Prostate gland (tissue), 2 donors: ENCODE measurements at regions not wholly inside any gene's neighbourhood (a gene's known extent, or its start where the extent isn't known, plus 50 kb on each side); places are given as distances from the start of the nearest gene placed in this dataset.

Experiments
- DNase-seq: peaks from one replicate; pipeline ENCODE4 v3.0.0-alpha.2; 2019; ENCODE audit warnings: low spot score
- H3K27ac ChIP-seq, 2 donors: fragments of 200-600 bp; sonication (generic); 2 replicates each; pipeline ENCODE4 v1.5.1; 2017 to 2019
- H3K27me3 ChIP-seq: fragments of 200-600 bp; sonication (generic); replicated peaks from 2 replicates; pipeline ENCODE4 v1.5.1; 2019; ENCODE audit not compliant: insufficient read depth
- H3K36me3 ChIP-seq, 2 donors: fragments of 200-600 bp; sonication (generic); 1 replicate in 1 of 2; 2 replicates in 1 of 2; pipeline versions ENCODE4 v1.5.1 to v1.8.1; 2017 to 2019
- H3K4me1 ChIP-seq: fragments of 200-600 bp; sonication (generic); replicated peaks from 2 replicates; pipeline ENCODE4 v1.5.1; 2019
- H3K4me3 ChIP-seq, 2 donors: fragments of 200-600 bp; sonication (generic); 2 replicates each; pipeline ENCODE4 v1.5.1; 2017 to 2019
- H3K9me3 ChIP-seq: fragments of 200-600 bp; sonication (generic); 2 replicates; pipeline ENCODE4 v1.5.1; 2017
- POLR2A ChIP-seq: fragments of 450-650 bp; IDR thresholded peaks from one replicate; pipeline ENCODE4 v1.6.1; 2016; ENCODE audit warnings: antibody characterized with exemption, mild to moderate bottlenecking
- POLR2AphosphoS5 ChIP-seq: sonication (generic); formaldehyde crosslinking; IDR thresholded peaks from one replicate; pipeline ENCODE4 v1.6.1; 2017; ENCODE audit warnings: antibody characterized with exemption
- WGBS: methylation state at CpG from one replicate; pipeline ENCODE4 v1.1.5; 2018; 5-methylcytosine and 5-hydroxymethylcytosine counted together
- intact Hi-C: fragments of 100-400 bp; cut with DNase I; formaldehyde crosslinking; loops from one replicate; pipeline ENCODE4 v1.14.2; 2022
- TF ChIP-seq, protein P1 (sequence below), 4 experiments: fragments of 200-600 bp in 2 of 4; fragments of 450-650 bp in 2 of 4; sonication (generic) in 2 of 4; IDR thresholded peaks; 1 replicate in 3 of 4; 2 replicates in 1 of 4; pipeline ENCODE4 v1.5.1; 2016 to 2019; ENCODE audit warnings: antibody characterized with exemption in 4 of 4, mild to moderate bottlenecking in 2 of 4, moderate library complexity in 2 of 4

DNA sequence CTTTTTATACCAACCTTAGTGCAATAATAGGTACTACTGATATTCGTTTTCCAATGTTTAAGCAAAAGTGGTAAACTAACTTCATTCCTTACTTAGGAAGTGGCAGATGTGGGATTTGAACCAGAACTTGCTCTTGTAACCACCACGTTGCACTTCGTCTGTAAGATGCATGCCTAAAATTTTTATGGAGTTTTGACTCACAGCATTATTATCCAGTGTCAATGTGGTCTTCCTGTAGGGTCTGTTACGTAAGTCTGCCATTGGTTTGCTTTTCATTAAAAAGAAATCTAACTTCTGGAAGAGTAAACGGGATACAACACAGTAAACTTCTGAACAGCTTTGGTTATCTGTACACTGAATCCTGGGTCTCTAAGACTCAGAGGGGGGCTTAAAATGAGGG, 521.0 kb upstream of the WWC1 start:
- 88% methylated on average over 5 of the region's 5 CpGs for WGBS
- no peak for DNase-seq
- Histone ChIP-seq H3K36me3 (no peaks in the 10 kb centered on the region), H3K4me3 (no peak overlapping the region), H3K9me3 (no peaks in the 10 kb centered on the region), H3K27me3 (no peaks in the 10 kb centered on the region), H3K27ac (no peak overlapping the region), H3K4me1 (no peaks in the 10 kb centered on the region)
- intact Hi-C loops = no loop called here
- TF ChIP-seq POLR2AphosphoS5 = no peak
- TF ChIP-seq, protein P1, sequence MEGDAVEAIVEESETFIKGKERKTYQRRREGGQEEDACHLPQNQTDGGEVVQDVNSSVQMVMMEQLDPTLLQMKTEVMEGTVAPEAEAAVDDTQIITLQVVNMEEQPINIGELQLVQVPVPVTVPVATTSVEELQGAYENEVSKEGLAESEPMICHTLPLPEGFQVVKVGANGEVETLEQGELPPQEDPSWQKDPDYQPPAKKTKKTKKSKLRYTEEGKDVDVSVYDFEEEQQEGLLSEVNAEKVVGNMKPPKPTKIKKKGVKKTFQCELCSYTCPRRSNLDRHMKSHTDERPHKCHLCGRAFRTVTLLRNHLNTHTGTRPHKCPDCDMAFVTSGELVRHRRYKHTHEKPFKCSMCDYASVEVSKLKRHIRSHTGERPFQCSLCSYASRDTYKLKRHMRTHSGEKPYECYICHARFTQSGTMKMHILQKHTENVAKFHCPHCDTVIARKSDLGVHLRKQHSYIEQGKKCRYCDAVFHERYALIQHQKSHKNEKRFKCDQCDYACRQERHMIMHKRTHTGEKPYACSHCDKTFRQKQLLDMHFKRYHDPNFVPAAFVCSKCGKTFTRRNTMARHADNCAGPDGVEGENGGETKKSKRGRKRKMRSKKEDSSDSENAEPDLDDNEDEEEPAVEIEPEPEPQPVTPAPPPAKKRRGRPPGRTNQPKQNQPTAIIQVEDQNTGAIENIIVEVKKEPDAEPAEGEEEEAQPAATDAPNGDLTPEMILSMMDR (IDR thresholded peaks at IDR 0.05) = no peak
- no peak for TF ChIP-seq POLR2A

DNA sequence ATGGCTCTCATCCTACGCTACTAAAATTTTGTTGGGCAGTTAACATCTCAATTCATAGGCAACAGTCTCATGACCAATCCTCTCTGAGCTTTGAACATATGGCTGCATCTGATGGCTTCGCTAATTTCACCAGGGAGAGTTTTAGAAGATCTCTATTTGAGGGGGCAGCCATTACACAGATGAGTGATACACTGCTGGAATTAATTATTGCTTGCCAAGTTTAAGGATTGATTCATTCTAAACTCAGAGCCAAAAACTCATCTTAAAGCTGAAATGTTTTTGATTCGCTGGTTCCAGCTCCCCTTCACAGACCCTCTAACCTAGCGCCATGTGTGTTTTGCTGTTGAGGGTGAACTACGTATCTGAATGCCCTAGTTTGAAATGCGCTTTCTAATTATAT, 519.9 kb upstream of the WWC1 start:
- Histone ChIP-seq H3K27me3 (no peaks in the 10 kb centered on the region), H3K36me3 (no peaks in the 10 kb centered on the region), H3K4me3 (no peak overlapping the region), H3K4me1 (no peaks in the 10 kb centered on the region), H3K9me3 (no peaks in the 10 kb centered on the region), H3K27ac (no peak overlapping the region)
- 94% methylated on average over 6 of the region's 6 CpGs for WGBS
- TF ChIP-seq, protein P1 (IDR thresholded peaks at IDR 0.05) = no peak
- no peak for TF ChIP-seq POLR2A
- no peak for TF ChIP-seq POLR2AphosphoS5
- intact Hi-C loops = no loop called here
- DNase-seq = no peak

DNA sequence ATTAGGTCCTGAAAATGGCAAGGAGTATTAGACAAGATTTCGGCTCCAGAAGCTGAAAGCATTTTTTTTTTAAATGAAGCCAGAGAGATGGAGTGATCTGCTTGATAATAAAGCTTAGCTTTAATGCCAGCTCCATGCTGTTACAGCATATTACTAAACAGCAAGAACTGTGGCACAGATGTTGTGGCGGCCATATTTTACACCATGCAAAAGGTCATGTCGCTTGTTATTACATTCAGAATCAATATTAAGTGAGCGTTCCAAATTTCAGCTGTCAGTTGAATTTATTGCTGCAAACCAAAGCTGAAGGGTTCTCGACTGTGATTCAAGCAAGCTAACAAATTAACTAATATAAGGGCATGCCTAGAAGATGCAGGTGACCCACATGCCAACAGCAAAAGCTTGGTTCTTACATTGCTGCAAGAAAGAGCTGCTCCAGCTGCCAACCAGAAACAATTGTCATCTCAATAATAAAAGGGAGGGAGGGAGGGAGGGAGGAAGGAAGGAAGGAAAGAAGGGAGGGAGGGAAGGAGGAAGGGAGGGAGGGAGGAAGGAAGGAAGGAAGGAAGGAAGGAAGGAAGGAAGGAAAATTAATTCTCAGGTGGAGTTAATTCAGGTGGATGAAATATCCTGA, 517.7 kb upstream of the WWC1 start:
- TF ChIP-seq POLR2AphosphoS5 = no peak
- TF ChIP-seq, protein P1 (IDR thresholded peaks at IDR 0.05) = no peak
- no peak for TF ChIP-seq POLR2A
- intact Hi-C loops = no loop called here
- Histone ChIP-seq H3K27me3 (no peaks in the 10 kb centered on the region), H3K36me3 (no peaks in the 10 kb centered on the region), H3K9me3 (no peaks in the 10 kb centered on the region), H3K4me1 (no peaks in the 10 kb centered on the region), H3K4me3 (no peak overlapping the region), H3K27ac (no peak overlapping the region)
- no peak for DNase-seq
- WGBS = 90% methylated on average over 5 of the region's 5 CpGs

DNA sequence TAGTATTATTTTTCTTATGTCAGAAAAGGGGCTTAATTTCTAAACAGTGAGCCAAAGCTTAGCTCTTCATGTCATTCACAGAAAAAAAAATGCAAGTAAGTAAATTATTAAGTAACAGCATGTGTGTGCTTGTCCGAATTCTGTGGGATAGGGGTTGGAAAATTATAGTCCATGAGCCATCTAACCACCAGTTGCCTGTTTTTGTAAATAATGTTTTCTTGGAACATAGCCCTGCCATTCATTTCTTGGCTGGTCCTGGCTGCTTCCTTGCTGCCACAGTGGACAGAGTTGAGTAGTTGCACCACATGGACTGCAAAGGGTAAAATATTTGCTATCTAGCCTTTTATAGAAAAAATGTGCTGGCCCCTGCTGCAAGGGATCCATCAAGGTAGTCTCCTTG, 513.7 kb upstream of the WWC1 start:
- DNase-seq = no peak
- intact Hi-C loops = no loop called here
- no peak overlapping the region for H3K27ac ChIP-seq
- no peaks in the 10 kb centered on the region for H3K4me1 ChIP-seq
- TF ChIP-seq POLR2AphosphoS5 (no peak), POLR2A (no peak)
- TF ChIP-seq, protein P1 (IDR thresholded peaks at IDR 0.05) = no peak
- WGBS = 39% methylated on average over 1 of the region's 1 CpG
- no peak overlapping the region for H3K4me3 ChIP-seq
- no peaks in the 10 kb centered on the region for H3K36me3 ChIP-seq
- no peaks in the 10 kb centered on the region for H3K27me3 ChIP-seq
- H3K9me3 ChIP-seq = no peaks in the 10 kb centered on the region

DNA sequence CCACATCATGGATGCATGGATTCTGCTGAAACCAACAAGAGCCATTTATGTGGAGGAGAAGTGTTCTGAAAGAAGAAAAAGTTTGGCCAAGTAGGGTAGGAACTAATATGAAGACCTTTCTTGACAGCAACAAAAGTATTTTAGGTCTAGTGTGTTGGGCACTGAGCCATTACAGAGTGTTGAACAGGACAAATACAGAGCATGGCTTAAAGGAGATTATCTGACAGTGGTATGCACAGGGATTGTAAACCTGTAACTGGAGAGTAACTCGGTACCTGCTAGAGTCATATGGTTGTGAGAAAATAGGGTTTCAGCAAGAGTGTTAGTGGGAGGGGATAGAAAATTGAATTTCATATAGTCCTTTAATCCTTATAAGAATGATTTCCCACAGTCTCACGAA, 513.2 kb upstream of the WWC1 start:
- no peak for TF ChIP-seq POLR2AphosphoS5
- TF ChIP-seq, protein P1 (IDR thresholded peaks at IDR 0.05) = no peak
- no peak for TF ChIP-seq POLR2A
- no peaks in the 10 kb centered on the region for H3K9me3 ChIP-seq
- intact Hi-C loops = no loop called here
- WGBS = 84% methylated on average over 2 of the region's 2 CpGs
- no peaks in the 10 kb centered on the region for H3K36me3 ChIP-seq
- H3K27me3 ChIP-seq = no peaks in the 10 kb centered on the region
- no peak overlapping the region for H3K4me3 ChIP-seq
- no peak overlapping the region for H3K27ac ChIP-seq
- H3K4me1 ChIP-seq = no peaks in the 10 kb centered on the region
- DNase-seq = no peak
